Small intestine (tissue), 7 donors: ENCODE measurements at regions not wholly inside any gene's neighbourhood (a gene's known extent, or its start where the extent isn't known, plus 50 kb on each side); places are given as distances from the start of the nearest gene placed in this dataset.
"Not testable (repeated sequence)": the region's sequence is repeated elsewhere in the genome, so short reads cannot be mapped to it uniquely, and the experiment has no call there.

Source experiments
- DNase-seq, 2 donors: peaks; one replicate each; pipeline versions ENCODE4 v3.0.0 to v3.0.0-alpha.2; 2013
- FAIRE-seq: peaks from 2 replicates; lab custom pipeline; 2012; peaks lifted over from hg19 to GRCh38; lab: Jason Lieb, UNC
- H3K27ac ChIP-seq, 3 donors: one replicate each; pipeline ENCODE4 v1.5.1; 2013; ENCODE audit warnings: low read length in 2 of 3, mild to moderate bottlenecking in 2 of 3, control low read depth in 1 of 3, inconsistent platforms in 1 of 3, low read depth in 1 of 3, moderate library complexity in 1 of 3
- H3K27me3 ChIP-seq, 3 donors: one replicate each; pipeline ENCODE4 v1.6.1; 2013; ENCODE audit warnings: low read length in 3 of 3, inconsistent platforms in 1 of 3; ENCODE audit not compliant: control insufficient read depth in 3 of 3, insufficient read depth in 3 of 3
- H3K36me3 ChIP-seq, 3 donors: one replicate each; pipeline ENCODE4 v1.6.1; 2013; ENCODE audit warnings: low read length in 3 of 3, inconsistent platforms in 1 of 3, low read depth in 1 of 3, mild to moderate bottlenecking in 1 of 3, moderate library complexity in 1 of 3; ENCODE audit not compliant: control insufficient read depth in 3 of 3, insufficient read depth in 2 of 3
- H3K4me1 ChIP-seq, 3 donors: one replicate each; pipeline ENCODE4 v1.6.1; 2013; ENCODE audit warnings: low read length in 2 of 3, inconsistent platforms in 1 of 3, low read depth in 1 of 3, mild to moderate bottlenecking in 1 of 3, moderate library complexity in 1 of 3; ENCODE audit not compliant: control insufficient read depth in 3 of 3, insufficient read depth in 2 of 3
- H3K4me3 ChIP-seq, 3 donors: one replicate each; pipeline ENCODE4 v1.5.1; 2013; ENCODE audit warnings: low read length in 3 of 3, control low read depth in 1 of 3, inconsistent platforms in 1 of 3, low read depth in 1 of 3, mild to moderate bottlenecking in 1 of 3, moderate library complexity in 1 of 3
- H3K9me3 ChIP-seq, 2 donors: one replicate each; pipeline ENCODE4 v1.6.1; 2013; ENCODE audit warnings: low read depth in 1 of 2, low read length in 1 of 2; ENCODE audit not compliant: control insufficient read depth in 2 of 2, insufficient read depth in 1 of 2
- WGBS, 3 donors: extraction: QIAGEN DNeasy Blood & Tissue Kit; methylation state at CpG; one replicate each; pipeline ENCODE4 v1.1.7; 2013; 5-methylcytosine and 5-hydroxymethylcytosine counted together
- donor health status: healthy with polysubstance abuse.
- donor health status: control.
- donor health status: control.
- donor health status: Bipolar disorder and iron deficiency.
- donor health status: healthy.

- no peaks in the 10 kb centered on the region for H3K4me1 ChIP-seq
- no peaks in the 10 kb centered on the region for H3K36me3 ChIP-seq
- DNase-seq (no peak), FAIRE-seq (no peak)
- no peaks in the 10 kb centered on the region for H3K27me3 ChIP-seq
- no peak overlapping the region for H3K27ac ChIP-seq
- no peak overlapping the region for H3K4me3 ChIP-seq
- H3K9me3 ChIP-seq: no peaks in the 10 kb centered on the region
- WGBS, 3 donors: 83 to 85% (median 85%) methylated on average over 6 of the region's 6 CpGs
Observed at GRCh38 chr14:81619816-81620215, 86.2 kb upstream of the SEL1L start.

DNA sequence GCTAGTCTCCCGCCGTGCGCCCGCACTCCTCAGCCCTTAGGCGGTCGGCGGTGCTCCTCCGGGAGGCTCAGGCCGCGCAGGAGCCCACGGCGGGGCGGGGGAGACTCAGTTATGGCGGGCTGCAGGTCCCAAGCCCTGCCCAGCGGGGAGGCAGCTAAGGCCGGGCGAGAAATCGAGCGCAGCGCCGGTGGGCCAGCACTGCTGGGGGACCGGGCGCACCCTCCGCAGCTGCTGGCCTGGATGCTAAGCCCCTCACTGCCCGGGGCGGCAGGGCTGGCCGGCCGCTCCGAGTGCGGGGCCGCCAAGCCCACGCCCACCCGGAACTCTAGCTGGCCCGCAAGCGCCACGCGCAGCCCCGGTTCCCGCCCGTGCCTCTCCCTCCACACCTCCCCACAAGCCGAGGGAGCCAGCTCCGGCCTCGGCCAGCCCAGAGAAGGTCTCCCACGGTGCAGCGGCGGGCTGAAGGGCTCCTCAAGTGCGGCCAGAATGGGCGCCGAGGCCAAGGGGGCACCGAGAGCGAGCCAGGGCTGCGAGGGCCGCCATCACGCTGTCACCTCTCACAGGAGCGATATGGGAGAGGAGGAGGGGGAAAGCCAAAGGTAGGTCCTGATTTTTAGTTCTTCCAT is 90.2 kb upstream of the SEL1L start:
- not testable (repeated sequence) for H3K4me3 ChIP-seq, FAIRE-seq
- 94 to 95% (median 94%) methylated on average over 41 to 55 of the region's 55 CpGs for WGBS, 3 donors

DNA sequence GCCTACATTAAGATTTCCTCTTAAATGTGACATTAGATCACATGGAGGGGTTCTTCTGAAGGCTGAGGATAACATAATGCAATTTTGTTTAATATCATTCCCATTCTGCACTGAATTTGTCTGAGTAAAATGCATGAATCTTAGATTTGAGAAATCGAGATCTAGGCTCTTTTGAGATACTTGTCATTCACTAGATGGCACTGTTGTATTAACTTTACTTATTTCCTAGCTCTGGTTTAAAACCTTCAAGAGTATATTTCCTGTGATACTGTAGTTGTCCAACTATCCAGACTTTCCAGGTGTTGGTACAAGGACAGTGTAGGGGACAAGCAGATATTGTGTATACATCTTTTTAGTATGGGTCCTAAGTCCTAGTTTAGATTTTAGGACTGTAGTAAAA is 91.7 kb upstream of the SEL1L start:
- FAIRE-seq: no peak
- Histone ChIP-seq H3K27ac (no peak overlapping the region), H3K27me3 (no peaks in the 10 kb centered on the region), H3K4me3 (no peak overlapping the region), H3K4me1 (no peaks in the 10 kb centered on the region), H3K9me3 (no peaks in the 10 kb centered on the region), H3K36me3 (no peaks in the 10 kb centered on the region)
- DNase-seq: peak; percentile 40 to 44
- WGBS, 3 donors: 0 to 7% (median 3%) methylated on average over 1 of the region's 1 CpG

More for the DNA sequence above, 90.2 kb upstream of the SEL1L start:
- not testable (repeated sequence) for H3K4me1 ChIP-seq, H3K36me3 ChIP-seq, H3K27ac ChIP-seq, H3K27me3 ChIP-seq, H3K9me3 ChIP-seq, DNase-seq

DNA sequence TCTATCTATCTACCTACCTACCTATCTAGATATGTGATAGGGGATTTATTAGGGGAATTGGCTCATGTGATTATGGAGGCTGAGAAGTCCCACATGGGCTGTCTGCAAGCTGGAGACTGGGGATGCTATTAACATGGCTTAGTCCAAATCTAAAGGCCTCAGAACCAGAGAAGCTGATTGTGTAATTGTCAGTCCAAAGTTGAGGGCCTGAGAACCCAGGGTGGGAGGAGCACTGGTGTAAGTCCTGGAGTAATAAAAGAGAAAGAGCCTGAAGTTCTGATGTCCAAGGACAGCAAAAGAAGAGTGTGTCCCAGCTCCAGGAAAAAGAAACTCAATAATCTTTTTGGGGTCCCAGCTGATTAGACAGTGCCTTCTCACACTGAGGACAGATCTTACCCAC is 98.5 kb upstream of the SEL1L start:
- peak; percentile 57 to 69 for DNase-seq
- no peak overlapping the region for H3K4me3 ChIP-seq
- H3K27ac ChIP-seq: no peak overlapping the region
- no peaks in the 10 kb centered on the region for H3K4me1 ChIP-seq
- peaks cover 0 to 5% of the 10 kb centered on the region in 2 donors for H3K9me3 ChIP-seq
- FAIRE-seq: no peak
- no peaks in the 10 kb centered on the region for H3K27me3 ChIP-seq
- no peaks in the 10 kb centered on the region for H3K36me3 ChIP-seq

DNA sequence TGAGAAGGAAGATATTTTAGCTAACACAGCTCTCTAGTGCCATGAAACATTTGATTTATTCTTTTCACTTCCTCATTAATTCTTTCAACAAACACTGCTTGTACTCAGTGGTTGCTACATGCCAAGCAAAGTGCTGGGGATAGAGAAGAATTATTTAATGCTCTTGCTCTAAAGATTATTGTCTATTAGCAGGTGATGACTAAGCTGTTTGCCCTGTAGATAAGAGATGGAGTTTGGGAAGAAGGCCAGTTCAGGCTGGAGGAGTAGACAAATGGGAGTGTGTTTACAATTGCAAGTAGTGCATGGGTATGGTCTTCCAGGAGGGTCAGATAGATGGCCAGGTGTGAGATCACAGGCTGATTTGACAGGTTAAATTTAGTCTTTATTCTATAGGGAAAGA is 99.8 kb upstream of the SEL1L start:
- no peak for FAIRE-seq
- peak in 1 of 2 donors; percentile 51 for DNase-seq
- H3K9me3 ChIP-seq: peaks cover 0 to 5% of the 10 kb centered on the region in 2 donors
- no peaks in the 10 kb centered on the region for H3K4me1 ChIP-seq
- H3K27me3 ChIP-seq: no peaks in the 10 kb centered on the region
- H3K36me3 ChIP-seq: no peaks in the 10 kb centered on the region
- no peak overlapping the region for H3K4me3 ChIP-seq
- H3K27ac ChIP-seq: no peak overlapping the region

DNA sequence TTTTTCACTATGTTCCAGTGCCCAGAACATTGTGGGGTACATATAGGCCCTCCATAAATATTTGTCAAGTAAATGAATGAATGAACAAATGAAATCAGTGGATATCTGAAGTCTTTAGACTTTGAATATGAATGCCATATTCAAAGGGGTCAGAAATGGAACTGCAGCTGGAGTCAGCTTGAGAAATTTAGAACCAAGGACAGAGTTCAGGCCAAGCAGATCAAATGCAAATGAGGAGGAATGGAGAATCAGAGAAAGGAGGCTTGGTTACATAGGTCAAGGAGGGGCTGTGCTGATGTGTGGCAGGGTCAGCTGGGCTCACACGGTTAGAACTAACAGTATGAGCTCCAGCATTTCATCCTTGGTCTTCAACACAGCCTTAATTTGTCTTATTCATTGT is 104.0 kb upstream of the SEL1L start:
- 35 to 47% (median 38%) methylated on average over 1 of the region's 1 CpG for WGBS, 3 donors
- DNase-seq (no peak), FAIRE-seq (no peak)
- no peak overlapping the region for H3K27ac ChIP-seq
- no peaks in the 10 kb centered on the region for H3K4me1 ChIP-seq
- no peaks in the 10 kb centered on the region for H3K36me3 ChIP-seq
- H3K4me3 ChIP-seq: no peak overlapping the region
- no peaks in the 10 kb centered on the region for H3K27me3 ChIP-seq
- H3K9me3 ChIP-seq: peaks cover 0 to 5% of the 10 kb centered on the region in 2 donors

DNA sequence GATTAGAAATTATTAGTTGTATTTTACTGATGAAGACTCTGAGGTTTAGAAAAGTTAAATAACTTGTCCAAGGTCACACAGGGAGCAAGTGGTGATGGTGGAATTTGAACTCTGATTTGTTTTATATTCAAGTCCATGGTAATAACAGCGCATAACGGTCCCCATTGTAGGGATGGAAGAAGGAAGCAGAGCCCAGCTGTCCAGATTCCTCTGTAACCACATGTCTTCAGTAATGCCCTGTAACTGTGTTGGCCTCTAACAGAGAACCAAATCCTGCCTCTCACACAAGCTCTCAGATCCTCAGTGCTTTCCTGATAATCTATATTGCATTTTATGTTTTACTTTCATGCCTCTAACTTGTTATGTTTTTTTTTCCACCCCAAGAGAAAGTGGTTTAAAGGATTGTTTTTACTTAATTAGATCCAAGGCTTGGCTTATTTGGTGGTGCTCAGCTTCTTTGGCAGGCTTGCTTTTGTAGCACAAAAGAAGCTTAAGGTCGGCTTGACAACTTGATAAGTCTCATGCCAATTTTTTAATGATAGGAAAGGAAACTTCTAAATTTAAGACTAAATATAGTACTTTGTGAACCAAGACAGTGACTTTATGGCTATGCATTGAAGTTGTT is 105.1 kb upstream of the SEL1L start:
- no peak overlapping the region for H3K4me3 ChIP-seq
- 62 to 75% (median 73%) methylated on average over 3 of the region's 3 CpGs for WGBS, 3 donors
- H3K27ac ChIP-seq: no peak overlapping the region
- DNase-seq: no peak
- no peaks in the 10 kb centered on the region for H3K27me3 ChIP-seq
- H3K9me3 ChIP-seq: no peaks in the 10 kb centered on the region
- FAIRE-seq: no peak
- no peaks in the 10 kb centered on the region for H3K4me1 ChIP-seq
- H3K36me3 ChIP-seq: no peaks in the 10 kb centered on the region

DNA sequence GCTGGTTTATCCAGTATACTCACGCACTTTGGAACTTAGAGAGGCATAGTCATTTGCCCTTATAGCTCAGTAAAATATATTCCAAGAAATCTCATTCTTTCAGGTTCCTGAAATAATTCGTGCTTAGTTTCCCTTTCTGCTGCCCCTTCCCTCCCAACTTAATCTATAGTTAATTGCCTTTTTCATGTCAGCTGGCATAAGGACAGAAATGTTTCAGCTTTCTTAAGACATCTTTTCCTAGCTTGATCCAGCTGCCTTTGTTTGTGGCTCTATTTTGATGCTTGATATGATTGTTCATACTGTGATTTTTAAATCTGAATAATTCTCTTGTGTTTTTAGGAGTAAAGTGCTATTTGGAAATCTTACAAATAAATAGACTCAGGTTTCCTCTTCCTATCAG is 120.0 kb upstream of the SEL1L start:
- no peak for FAIRE-seq
- 56 to 70% (median 69%) methylated on average over 2 of the region's 2 CpGs for WGBS, 3 donors
- H3K27me3 ChIP-seq: no peaks in the 10 kb centered on the region
- H3K9me3 ChIP-seq: no peaks in the 10 kb centered on the region
- H3K36me3 ChIP-seq: no peaks in the 10 kb centered on the region
- DNase-seq: no peak
- H3K4me1 ChIP-seq: no peaks in the 10 kb centered on the region
- H3K4me3 ChIP-seq: no peak overlapping the region
- H3K27ac ChIP-seq: no peak overlapping the region
